ENCODE measurements at regions not wholly inside any gene's neighbourhood (a gene's known extent, or its start where the extent isn't known, plus 50 kb on each side); places are given as distances from the start of the nearest gene placed in this dataset.

DNA sequence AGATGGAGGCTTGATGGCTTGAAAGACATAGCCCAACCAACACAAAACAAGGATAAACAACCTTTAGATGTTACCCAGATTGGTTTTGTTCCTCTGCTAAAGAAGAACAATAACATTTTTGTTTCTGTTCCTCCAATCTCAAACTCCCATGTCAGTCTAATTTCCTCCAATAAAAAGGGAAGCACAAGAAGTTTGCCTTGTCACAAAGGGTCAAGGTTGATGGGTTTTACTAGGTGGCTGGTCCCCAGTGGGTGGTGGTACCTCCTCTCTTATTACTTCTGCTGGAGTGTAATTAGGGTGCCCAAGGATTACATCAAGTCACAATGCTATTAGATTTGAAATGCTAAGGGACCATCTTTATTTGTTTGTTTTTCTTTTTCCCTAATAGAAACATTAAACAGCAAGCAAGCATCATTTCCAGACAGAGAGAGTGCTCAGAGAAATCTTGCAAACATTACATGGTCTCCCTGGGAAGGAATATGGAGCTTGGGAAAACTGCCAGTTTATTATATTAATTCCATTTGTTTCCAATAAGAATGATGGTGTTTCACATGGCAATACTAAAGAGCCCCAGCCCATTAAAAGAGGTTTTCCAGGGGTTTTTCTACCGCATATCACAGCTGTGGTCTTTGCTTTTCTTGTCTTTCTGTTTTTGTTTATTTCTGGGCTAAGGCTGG, 78.3 kb upstream of the AOAH start:
- peaks cover 2 to 3% of the 10 kb centered on the region in 2 experiments; a peak in 2 of 4 replicates for H3K4me1 Mint-ChIP-seq
- Histone ChIP-seq H3K27ac (ENCODE audit: insufficient read length, low read depth, low read length) (no peak overlapping the region), H3K4ac (ENCODE audit: low read depth, low read length) (no peak overlapping the region), H3K14ac (ENCODE audit: insufficient read depth, low read length) (no peak overlapping the region), H2AK5ac (ENCODE audit: insufficient read length, low read length) (no peak overlapping the region), H4K91ac (ENCODE audit: insufficient read length, low read depth, low read length) (no peak overlapping the region), H3K18ac (ENCODE audit: insufficient read length, low read depth, low read length) (no peak overlapping the region), H2AFZ (ENCODE audit: low read length) (no peak overlapping the region), H3K9ac (ENCODE audit: extremely low read depth, insufficient read length, low read length) (no peak overlapping the region), H2BK20ac (ENCODE audit: low read depth, low read length, poor library complexity, severe bottlenecking) (no peak overlapping the region), H2BK12ac (ENCODE audit: insufficient read length, low read depth, low read length) (no peak overlapping the region), H2BK120ac (ENCODE audit: low read depth, low read length, poor library complexity, severe bottlenecking) (no peak overlapping the region), H3K23ac (ENCODE audit: insufficient read length, low read depth, low read length) (no peak overlapping the region), H3K4me1 (ENCODE audit: insufficient read depth, low read length) (no peaks in the 10 kb centered on the region), H3K79me1 (ENCODE audit: insufficient read depth, low read depth, low read length, poor library complexity, severe bottlenecking) (no peaks in the 10 kb centered on the region), H2BK5ac (ENCODE audit: insufficient read length, low read length) (no peak overlapping the region), H3K27me3 (ENCODE audit: insufficient read depth, low read length) (no peaks in the 10 kb centered on the region), H4K20me1 (ENCODE audit: control insufficient read depth, insufficient read depth, insufficient read length) (no peaks in the 10 kb centered on the region), H3K9me3 (ENCODE audit: control insufficient read depth, low read depth, low read length) (no peaks in the 10 kb centered on the region), H3T11ph (ENCODE audit: low read length) (no peak overlapping the region), H3K23me2 (ENCODE audit: insufficient read length, low read depth, low read length, poor library complexity, severe bottlenecking) (no peaks in the 10 kb centered on the region), H3K79me2 (ENCODE audit: insufficient read depth, low read length) (no peaks in the 10 kb centered on the region), H3K56ac (ENCODE audit: insufficient read length, low read depth, low read length) (no peak overlapping the region), H4K8ac (replicated peaks; ENCODE audit: insufficient read length, low read depth, low read length) (no peak overlapping the region), H2BK15ac (ENCODE audit: low read depth, low read length) (no peak overlapping the region), H4K5ac (ENCODE audit: insufficient read length, low read depth, low read length) (no peak overlapping the region), H3K4me2 (ENCODE audit: insufficient read depth, insufficient read length, low read length) (no peak overlapping the region)
- H3K9me3 Mint-ChIP-seq, result no peaks in the 10 kb centered on the region
- no CpG with 5 or more reads among the region's 1 CpG for WGBS (ENCODE audit: extremely low coverage, insufficient read length, low lambda C conversion rate)
- H3K27me3 Mint-ChIP-seq (ENCODE audit: low read depth), result no peaks in the 10 kb centered on the region; the same call in 1 of the 2 replicates
- no peaks in the 10 kb centered on the region for H3K36me3 Mint-ChIP-seq (ENCODE audit: insufficient read depth in 1 of 3, low read depth in 3 of 3)
- DNase-seq, result no peak
- TF ChIP-seq, protein P1, sequence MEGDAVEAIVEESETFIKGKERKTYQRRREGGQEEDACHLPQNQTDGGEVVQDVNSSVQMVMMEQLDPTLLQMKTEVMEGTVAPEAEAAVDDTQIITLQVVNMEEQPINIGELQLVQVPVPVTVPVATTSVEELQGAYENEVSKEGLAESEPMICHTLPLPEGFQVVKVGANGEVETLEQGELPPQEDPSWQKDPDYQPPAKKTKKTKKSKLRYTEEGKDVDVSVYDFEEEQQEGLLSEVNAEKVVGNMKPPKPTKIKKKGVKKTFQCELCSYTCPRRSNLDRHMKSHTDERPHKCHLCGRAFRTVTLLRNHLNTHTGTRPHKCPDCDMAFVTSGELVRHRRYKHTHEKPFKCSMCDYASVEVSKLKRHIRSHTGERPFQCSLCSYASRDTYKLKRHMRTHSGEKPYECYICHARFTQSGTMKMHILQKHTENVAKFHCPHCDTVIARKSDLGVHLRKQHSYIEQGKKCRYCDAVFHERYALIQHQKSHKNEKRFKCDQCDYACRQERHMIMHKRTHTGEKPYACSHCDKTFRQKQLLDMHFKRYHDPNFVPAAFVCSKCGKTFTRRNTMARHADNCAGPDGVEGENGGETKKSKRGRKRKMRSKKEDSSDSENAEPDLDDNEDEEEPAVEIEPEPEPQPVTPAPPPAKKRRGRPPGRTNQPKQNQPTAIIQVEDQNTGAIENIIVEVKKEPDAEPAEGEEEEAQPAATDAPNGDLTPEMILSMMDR (conservative IDR thresholded peaks at IDR 0.05), result no peak
- H3K27ac Mint-ChIP-seq, result no peak overlapping the region
- no peak overlapping the region for H3K4me3 Mint-ChIP-seq
